ENCODE measurements at regions not wholly inside any gene's neighbourhood (a gene's known extent, or its start where the extent isn't known, plus 50 kb on each side); places are given as distances from the start of the nearest gene placed in this dataset.

GRCh38 chr12:128083132-128083729 is 183.7 kb upstream of the TMEM132C start:
- ChIA-PET POLR2A (ENCODE audit: partially characterized antibody) (no interaction called here), CTCF (ENCODE audit: partially characterized antibody) (interaction anchor here (0.6 to 1.2 kb wide), 2 partner anchors 107 to 1298 kb away, joined by 3 read pairs; no protein-coding TSS in a partner anchor)
- DNase-seq (ENCODE audit: low read depth in 1 of 2, low spot score in 2 of 2) (peak in 1 of 2 experiments; percentile 11), FAIRE-seq (no peak)
- H4K5ac ChIP-seq (ENCODE audit: insufficient read length, low read depth, low read length) = no peak overlapping the region
- H3K27me3 ChIP-seq (replicated peaks in 1 of 4; ENCODE audit: control insufficient read depth in 3 of 4, extremely low read depth in 1 of 4, insufficient read depth in 3 of 4, low read length in 3 of 4) = no peaks in the 10 kb centered on the region
- H3K23me2 ChIP-seq (ENCODE audit: low read depth, low read length) = no peaks in the 10 kb centered on the region
- no peak overlapping the region for H2AFZ ChIP-seq (ENCODE audit: low read length)
- no peak overlapping the region for H2BK5ac ChIP-seq (ENCODE audit: low read depth, low read length)
- H3K4me3 ChIP-seq (ENCODE audit: extremely low read depth in 1 of 4, insufficient read depth in 2 of 4, low read depth in 3 of 4, low read length in 4 of 4) = no peak overlapping the region
- H3K27ac ChIP-seq (ENCODE audit: low read depth, low read length) = no peak overlapping the region
- no peak overlapping the region for H2BK15ac ChIP-seq (ENCODE audit: low read length)
- H3K36me3 ChIP-seq (ENCODE audit: control insufficient read depth in 2 of 4, insufficient read depth in 4 of 4, low read length in 3 of 4) = no peaks in the 10 kb centered on the region
- WGBS, 2 experiments (ENCODE audit: extremely low coverage in 1 of 2, insufficient coverage in 1 of 2, insufficient read length in 1 of 2, insufficient replicate concordance in 2 of 2, low coverage in 1 of 2, low lambda C conversion rate in 2 of 2, missing lambda C conversion rate in 1 of 2) = 88% methylated on average over 7 of the region's 7 CpGs; no CpG with 5 or more reads in 1 of the 2 experiments
- no peak overlapping the region for H2BK120ac ChIP-seq (replicated peaks; ENCODE audit: low read depth, low read length)
- TF ChIP-seq NRF1 (IDR thresholded peaks at IDR 0.05; ENCODE audit: low read depth, low read length) (no peak), RXRA (IDR thresholded peaks at IDR 0.05; ENCODE audit: insufficient read depth, low read depth, low read length) (no peak), TAF7 (optimal IDR thresholded peaks at IDR 0.05; ENCODE audit: borderline replicate concordance, low read depth, low read length) (no peak), BRCA1 (IDR thresholded peaks at IDR 0.05; ENCODE audit: low read depth, low read length) (no peak), FOSL1 (IDR thresholded peaks at IDR 0.05; ENCODE audit: insufficient read depth, low read depth, low read length) (no peak), SRF (IDR thresholded peaks at IDR 0.05; ENCODE audit: low read depth, low read length) (no peak), KDM5A (IDR thresholded peaks at IDR 0.05; ENCODE audit: low read length) (no peak), SP4 (IDR thresholded peaks at IDR 0.05; ENCODE audit: low read length) (no peak), TEAD4 (IDR thresholded peaks at IDR 0.05; ENCODE audit: low read depth, low read length) (no peak), PHF8 (conservative IDR thresholded peaks at IDR 0.05; ENCODE audit: low read depth, low read length) (no peak), SAP30 (IDR thresholded peaks at IDR 0.05; ENCODE audit: insufficient read depth, insufficient replicate concordance, low read length) (no peak), GABPA (IDR thresholded peaks at IDR 0.05; ENCODE audit: borderline replicate concordance, insufficient read depth, low read length) (no peak), SIRT6 (IDR thresholded peaks at IDR 0.05; ENCODE audit: low read length) (no peak)
- no peak overlapping the region for H2BK20ac ChIP-seq (ENCODE audit: low read length)
- no peak overlapping the region for H4K91ac ChIP-seq (replicated peaks; ENCODE audit: insufficient read length, low read length)
- no peak overlapping the region for H2BK12ac ChIP-seq (ENCODE audit: low read depth, low read length)
- H4K8ac ChIP-seq (ENCODE audit: extremely low read depth, insufficient read depth, low read length) = no peak overlapping the region
- no peak overlapping the region for H2AK5ac ChIP-seq (ENCODE audit: low read depth, low read length)
- no peak overlapping the region for H3K9ac ChIP-seq (replicated peaks in 1 of 4; ENCODE audit: extremely low read depth in 1 of 4, low read depth in 3 of 4, low read length in 3 of 4)
- H3K79me2 ChIP-seq (ENCODE audit: control insufficient read depth in 1 of 2, insufficient read depth in 2 of 2, low read length in 2 of 2) = no peaks in the 10 kb centered on the region
- H3K4me1 ChIP-seq (replicated peaks in 1 of 4; ENCODE audit: control insufficient read depth in 3 of 4, insufficient read depth in 4 of 4, low read length in 3 of 4) = peaks cover 0 to 3% (median 2%) of the 10 kb centered on the region in 4 experiments; a peak in 4 of 7 replicates
- no peak overlapping the region for H3K18ac ChIP-seq (ENCODE audit: extremely low read depth, low read length)
- no peaks in the 10 kb centered on the region for H3K9me3 ChIP-seq (ENCODE audit: insufficient read depth in 2 of 2, low read depth in 1 of 2, low read length in 1 of 2)
- H3K4me2 ChIP-seq (ENCODE audit: insufficient read depth in 1 of 2, low read depth in 2 of 2, low read length in 2 of 2) = no peak overlapping the region
- no peaks in the 10 kb centered on the region for H4K20me1 ChIP-seq (replicated peaks in 1 of 2; ENCODE audit: control insufficient read depth in 1 of 2, insufficient read depth in 2 of 2, low read length in 2 of 2)
- no peaks in the 10 kb centered on the region for H3K79me1 ChIP-seq (ENCODE audit: low read depth, low read length)
- no peak overlapping the region for H3K14ac ChIP-seq (ENCODE audit: insufficient read length)
- no peak overlapping the region for H3K56ac ChIP-seq (replicated peaks; ENCODE audit: insufficient read length, low read depth, low read length)
- H3K23ac ChIP-seq (ENCODE audit: insufficient read length) = no peak overlapping the region
- H3K4ac ChIP-seq (replicated peaks; ENCODE audit: insufficient read length, low read depth, low read length) = no peak overlapping the region
